ENCODE measurements at regions not wholly inside any gene's neighbourhood (a gene's known extent, or its start where the extent isn't known, plus 50 kb on each side); places are given as distances from the start of the nearest gene placed in this dataset.
"Not testable (repeated sequence)": the region's sequence is repeated elsewhere in the genome, so short reads cannot be mapped to it uniquely, and the experiment has no call there.

- DNase-seq = no peak
These were observed 219.4 kb downstream of the SETD4 start for GRCh38 chr21:35840949-35841348.

- peak; percentile 61 to 82 for DNase-seq
These were observed 220.0 kb downstream of the SETD4 start for GRCh38 chr21:35840197-35840799.

- peak; percentile 16 to 47 for DNase-seq
These were observed 221.2 kb downstream of the SETD4 start for GRCh38 chr21:35838987-35839763.

- DNase-seq = no peak
These were observed 222.0 kb downstream of the SETD4 start for GRCh38 chr21:35838350-35838749.

- no peak for DNase-seq
These were observed 226.3 kb downstream of the SETD4 start for GRCh38 chr21:35833991-35834390.

- DNase-seq = no peak
These were observed 226.9 kb downstream of the SETD4 start for GRCh38 chr21:35833388-35833787.

- DNase-seq = no peak
These were observed 229.1 kb downstream of the SETD4 start for GRCh38 chr21:35831230-35831629.

GRCh38 chr21:35829067-35829466, 231.3 kb downstream of the SETD4 start:
- DNase-seq = no peak

GRCh38 chr21:35828161-35828560, 232.2 kb downstream of the SETD4 start:
- no peak for DNase-seq

- no peak for DNase-seq
These were observed 233.3 kb downstream of the SETD4 start for GRCh38 chr21:35827004-35827403.

GRCh38 chr21:35825370-35826353, 234.7 kb downstream of the SETD4 start:
- no peak for DNase-seq

GRCh38 chr21:35824136-35824535, 236.2 kb downstream of the SETD4 start:
- DNase-seq = no peak

GRCh38 chr21:35819134-35819533, 241.2 kb downstream of the SETD4 start:
- no peak for DNase-seq

- DNase-seq = no peak
These were observed 241.7 kb downstream of the SETD4 start for GRCh38 chr21:35818597-35818996.

- no peak for DNase-seq
These were observed 245.3 kb downstream of the SETD4 start for GRCh38 chr21:35814858-35815619.

GRCh38 chr21:35812679-35813078, 247.6 kb downstream of the SETD4 start:
- DNase-seq = no peak

- no peak for DNase-seq
These were observed 249.0 kb downstream of the SETD4 start for GRCh38 chr21:35811191-35811806.

- no peak for DNase-seq
These were observed 249.8 kb downstream of the SETD4 start for GRCh38 chr21:35810431-35810970.

GRCh38 chr21:35801391-35801790, 258.9 kb downstream of the SETD4 start:
- no peak for DNase-seq

GRCh38 chr21:35800796-35801385, 259.4 kb downstream of the SETD4 start:
- not testable (repeated sequence) for DNase-seq

- no peak for DNase-seq
These were observed 263.5 kb downstream of the SETD4 start for GRCh38 chr21:35796844-35797243.

All from inflammatory macrophage treated with lipopolysaccharide for 1 hour (primary cell).